H1 (cell line): ENCODE measurements at regions not wholly inside any gene's neighbourhood (a gene's known extent, or its start where the extent isn't known, plus 50 kb on each side); places are given as distances from the start of the nearest gene placed in this dataset.

ENCODE experiments used
- CTCF ChIA-PET: fragments of 300-600 bp; sonication (Branson Sonifier 250); formaldehyde crosslinking; loops from one replicate; lab custom pipeline; 2021; ENCODE audit not compliant: partially characterized antibody; lab: Charles Lee
- POLR2A ChIA-PET: fragments of 300-600 bp; sonication (Branson Sonifier 250); formaldehyde crosslinking; loops from one replicate; lab custom pipeline; 2021; ENCODE audit warnings: inconsistent platforms; ENCODE audit not compliant: partially characterized antibody; lab: Charles Lee
- DNase-seq, 2 experiments: peaks; one replicate each; pipeline versions ENCODE4 v3.0.0 to v3.0.0-alpha.2; 2010 to 2022; ENCODE audit warnings: low spot score in 2 of 2, low read depth in 1 of 2, mixed read lengths in 1 of 2
- FAIRE-seq: peaks from 2 replicates; lab custom pipeline; 2011; peaks lifted over from hg19 to GRCh38; lab: Jason Lieb, UNC
- H2AFZ ChIP-seq: 2 replicates; pipeline ENCODE4 v1.8.1; 2012; ENCODE audit warnings: low read length, inconsistent platforms
- H2AK5ac ChIP-seq: 2 replicates; pipeline ENCODE4 v1.6.1; 2013; ENCODE audit warnings: low read depth, low read length
- H2BK120ac ChIP-seq: replicated peaks from 2 replicates; pipeline ENCODE3; 2013; ENCODE audit warnings: low read depth, low read length, inconsistent platforms
- H2BK12ac ChIP-seq: 2 replicates; pipeline ENCODE4 v1.6.1; 2013; ENCODE audit warnings: low read depth, low read length
- H2BK15ac ChIP-seq: 2 replicates; pipeline ENCODE4 v1.6.1; 2013; ENCODE audit warnings: low read length
- H2BK20ac ChIP-seq: 2 replicates; pipeline ENCODE4 v1.6.1; 2013; ENCODE audit warnings: low read length
- H2BK5ac ChIP-seq: 2 replicates; pipeline ENCODE4 v1.6.1; 2013; ENCODE audit warnings: low read depth, low read length
- H3K14ac ChIP-seq: 2 replicates; pipeline ENCODE4 v1.6.1; 2013; ENCODE audit warnings: inconsistent platforms; ENCODE audit not compliant: insufficient read length
- H3K18ac ChIP-seq: 2 replicates; pipeline ENCODE4 v1.6.1; 2013; ENCODE audit warnings: low read length; ENCODE audit errors: extremely low read depth
- H3K23ac ChIP-seq: 2 replicates; pipeline ENCODE4 v1.6.1; 2013; ENCODE audit warnings: inconsistent platforms; ENCODE audit not compliant: insufficient read length
- H3K23me2 ChIP-seq: 2 replicates; pipeline ENCODE4 v1.6.1; 2013; ENCODE audit warnings: low read depth, low read length
- H3K27ac ChIP-seq: 2 replicates; pipeline ENCODE4 v1.6.1; 2011; ENCODE audit warnings: low read depth, low read length, inconsistent platforms
- H3K27me3 ChIP-seq, 4 experiments: replicated peaks in 1 of 4; 1 replicate in 1 of 4; 2 replicates in 3 of 4; pipeline versions ENCODE4 v1.6.1 to v1.8.1; 2011 to 2013; ENCODE audit warnings: low read length in 3 of 4, mild to moderate bottlenecking in 3 of 4, inconsistent platforms in 2 of 4, mixed read lengths in 2 of 4, moderate library complexity in 1 of 4; ENCODE audit not compliant: control insufficient read depth in 3 of 4, insufficient read depth in 3 of 4; ENCODE audit errors: extremely low read depth in 1 of 4
- H3K36me3 ChIP-seq, 4 experiments: 2 replicates each; pipeline versions ENCODE4 v1.6.1 to v1.8.1; 2011 to 2013; ENCODE audit warnings: mild to moderate bottlenecking in 4 of 4, low read length in 3 of 4, moderate library complexity in 2 of 4, control low read depth in 1 of 4, inconsistent platforms in 1 of 4; ENCODE audit not compliant: insufficient read depth in 4 of 4, control insufficient read depth in 2 of 4
- H3K4ac ChIP-seq: replicated peaks from 2 replicates; pipeline ENCODE3; 2013; ENCODE audit warnings: low read length, low read depth, mixed read lengths, inconsistent platforms; ENCODE audit not compliant: insufficient read length
- H3K4me1 ChIP-seq, 4 experiments: replicated peaks in 1 of 4; 1 replicate in 1 of 4; 2 replicates in 3 of 4; pipeline versions ENCODE4 v1.6.1 to v1.8.1; 2011 to 2013; ENCODE audit warnings: low read length in 3 of 4, inconsistent platforms in 2 of 4, mixed read lengths in 1 of 4; ENCODE audit not compliant: insufficient read depth in 4 of 4, control insufficient read depth in 3 of 4
- H3K4me2 ChIP-seq, 2 experiments: 2 replicates each; pipeline versions ENCODE4 v1.6.1 to v1.8.1; 2011 to 2013; ENCODE audit warnings: low read depth in 2 of 2, low read length in 2 of 2, control low read depth in 1 of 2, inconsistent platforms in 1 of 2, mild to moderate bottlenecking in 1 of 2; ENCODE audit not compliant: insufficient read depth in 1 of 2
- H3K4me3 ChIP-seq, 4 experiments: fragments of 200-600, 300-600 bp in 1 of 4; sonication (generic), shearing (Covaris generic), sonication (Bioruptor Twin) in 1 of 4; 2 replicates each; pipeline versions ENCODE4 v1.5.1 to v1.8.1; 2011 to 2016; ENCODE audit warnings: low read length in 4 of 4, low read depth in 3 of 4, control low read depth in 2 of 4, inconsistent platforms in 2 of 4, mild to moderate bottlenecking in 2 of 4, mixed read lengths in 1 of 4, moderate library complexity in 1 of 4; ENCODE audit not compliant: insufficient read depth in 2 of 4; ENCODE audit errors: extremely low read depth in 1 of 4
- H3K56ac ChIP-seq: replicated peaks from 2 replicates; pipeline ENCODE3; 2013; ENCODE audit warnings: low read depth, mild to moderate bottlenecking, mixed read lengths, low read length, inconsistent platforms; ENCODE audit not compliant: insufficient read length
- H3K79me1 ChIP-seq: 2 replicates; pipeline ENCODE4 v1.6.1; 2013; ENCODE audit warnings: low read depth, low read length, control low read depth
- H3K79me2 ChIP-seq, 2 experiments: 2 replicates each; pipeline versions ENCODE4 v1.6.1 to v1.8.1; 2012 to 2013; ENCODE audit warnings: low read length in 2 of 2, mild to moderate bottlenecking in 2 of 2, inconsistent platforms in 1 of 2; ENCODE audit not compliant: insufficient read depth in 2 of 2, control insufficient read depth in 1 of 2
- H3K9ac ChIP-seq, 4 experiments: replicated peaks in 1 of 4; 1 replicate in 1 of 4; 2 replicates in 3 of 4; pipeline versions ENCODE4 v1.6.1 to v1.8.1; 2011 to 2013; ENCODE audit warnings: low read depth in 3 of 4, low read length in 3 of 4, control low read depth in 2 of 4, mild to moderate bottlenecking in 2 of 4, moderate library complexity in 2 of 4, inconsistent platforms in 1 of 4; ENCODE audit errors: extremely low read depth in 1 of 4
- H3K9me3 ChIP-seq, 2 experiments: 2 replicates each; pipeline versions ENCODE4 v1.6.1 to v1.8.1; 2012 to 2013; ENCODE audit warnings: mild to moderate bottlenecking in 2 of 2, moderate library complexity in 2 of 2, control low read depth in 1 of 2, inconsistent platforms in 1 of 2, low read depth in 1 of 2, low read length in 1 of 2, mixed read lengths in 1 of 2; ENCODE audit not compliant: insufficient read depth in 2 of 2
- H4K20me1 ChIP-seq, 2 experiments: replicated peaks in 1 of 2; 2 replicates each; pipeline versions ENCODE3 to v1.8.1; 2011 to 2013; ENCODE audit warnings: inconsistent platforms in 2 of 2, low read length in 2 of 2, mild to moderate bottlenecking in 1 of 2; ENCODE audit not compliant: insufficient read depth in 2 of 2, control insufficient read depth in 1 of 2
- H4K5ac ChIP-seq: 2 replicates; pipeline ENCODE4 v1.6.1; 2013; ENCODE audit warnings: low read length, low read depth, mixed read lengths, inconsistent platforms; ENCODE audit not compliant: insufficient read length
- H4K8ac ChIP-seq: 2 replicates; pipeline ENCODE4 v1.8.0; 2013; ENCODE audit warnings: mild to moderate bottlenecking, moderate library complexity, low read length, inconsistent platforms; ENCODE audit not compliant: insufficient read depth; ENCODE audit errors: extremely low read depth
- H4K91ac ChIP-seq: replicated peaks from 2 replicates; pipeline ENCODE3; 2013; ENCODE audit warnings: low read length, mixed read lengths, inconsistent platforms; ENCODE audit not compliant: insufficient read length
- ATF2 ChIP-seq: IDR thresholded peaks from 2 replicates; pipeline ENCODE4 v1.6.1; 2012; ENCODE audit warnings: low read length, inconsistent platforms
- CEBPB ChIP-seq: IDR thresholded peaks from 2 replicates; pipeline ENCODE4 v1.6.1; 2012; ENCODE audit warnings: low read depth, low read length
- GABPA ChIP-seq: IDR thresholded peaks from 2 replicates; pipeline ENCODE4 v1.6.1; 2011; ENCODE audit warnings: mild to moderate bottlenecking, low read length, moderate library complexity, borderline replicate concordance; ENCODE audit not compliant: insufficient read depth
- MAFK ChIP-seq: IDR thresholded peaks from 2 replicates; pipeline ENCODE4 v1.6.1; 2012; ENCODE audit warnings: low read depth, mild to moderate bottlenecking, improper control_type of control experiment, low read length
- SIN3A ChIP-seq, 2 experiments: IDR thresholded peaks in 1 of 2; conservative IDR thresholded peaks in 1 of 2; 2 replicates each; pipeline ENCODE4 v1.6.1; 2011 to 2012; ENCODE audit warnings: low read length in 2 of 2, improper control_type of control experiment in 1 of 2, low read depth in 1 of 2, mild to moderate bottlenecking in 1 of 2
- SP1 ChIP-seq: IDR thresholded peaks from 2 replicates; pipeline ENCODE4 v1.6.1; 2011; ENCODE audit warnings: low read depth, low read length
- SUZ12 ChIP-seq: fragments of 200-600 bp; sonication (generic); IDR thresholded peaks from 2 replicates; pipeline ENCODE4 v1.6.1; 2012; ENCODE audit warnings: mild to moderate bottlenecking, inconsistent platforms, low read length, moderate library complexity, mixed read lengths
- ZNF274 ChIP-seq: IDR thresholded peaks from 2 replicates; pipeline ENCODE4 v1.7.0; 2012; ENCODE audit warnings: low read length, borderline replicate concordance; ENCODE audit errors: extremely low read depth
- WGBS, 2 experiments: shearing (Covaris generic) in 1 of 2; methylation state at CpG; one replicate each; pipeline versions ENCODE4 v1.1.6 to v1.1.7; 2013 to 2015; ENCODE audit warnings: low lambda C conversion rate in 2 of 2, mixed read lengths in 2 of 2, inconsistent platforms in 1 of 2, low coverage in 1 of 2, missing lambda C conversion rate in 1 of 2; ENCODE audit not compliant: insufficient replicate concordance in 2 of 2, insufficient coverage in 1 of 2, insufficient read length in 1 of 2; ENCODE audit errors: extremely low coverage in 1 of 2, missing lambda C conversion rate in 1 of 2; 5-methylcytosine and 5-hydroxymethylcytosine counted together

DNA sequence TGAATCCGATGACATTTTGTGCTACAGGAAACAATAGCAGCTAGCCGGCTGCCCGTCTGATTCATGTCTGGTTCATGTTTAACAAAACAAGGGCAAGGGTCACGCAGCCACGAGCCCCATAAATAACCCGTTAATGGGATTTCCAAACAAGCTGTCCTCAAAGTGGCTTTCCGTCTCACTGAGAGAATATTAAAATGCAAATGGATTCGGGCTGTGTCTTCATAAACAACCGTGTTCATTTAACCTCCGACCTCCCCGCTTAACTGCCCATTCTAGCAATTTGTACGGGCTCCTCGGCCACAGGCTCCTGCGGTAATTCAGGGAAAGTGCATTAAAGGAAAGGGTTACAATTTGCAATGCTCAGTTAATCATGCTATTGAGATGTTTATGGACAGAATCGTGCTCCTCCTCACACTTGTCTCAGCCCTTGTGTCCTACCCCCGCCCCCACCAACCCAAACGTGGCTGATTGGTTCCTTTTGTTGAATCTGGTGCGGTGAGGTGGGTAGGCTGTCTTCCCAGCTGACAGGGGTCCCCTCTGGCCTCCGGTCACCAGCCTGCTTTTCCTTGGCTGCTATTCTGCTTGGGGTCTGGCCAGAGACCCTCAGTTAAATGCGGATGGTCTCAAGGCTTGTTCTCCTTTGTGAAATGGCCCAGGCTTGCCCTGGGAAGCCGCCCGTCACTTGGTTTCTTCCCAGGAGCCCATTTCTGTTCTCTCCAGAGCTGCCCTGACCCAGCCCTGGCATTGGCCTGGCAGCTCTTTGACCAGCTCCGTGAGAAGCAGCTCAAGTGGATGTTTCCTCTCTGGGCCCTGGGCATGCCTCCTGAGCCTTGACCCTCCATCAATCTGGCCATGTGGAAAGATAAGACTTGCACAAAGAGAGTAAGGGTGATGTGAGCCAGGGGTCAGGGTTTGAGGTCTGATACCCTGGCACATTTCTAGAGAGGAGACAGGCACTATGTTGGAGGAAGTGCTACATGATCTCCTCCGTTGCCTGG, 200.7 kb upstream of the POU3F1 start:
- Histone ChIP-seq H3K79me2 (no peaks in the 10 kb centered on the region), H3K4me1 (peaks cover 3 to 24% (median 16%) of the 10 kb centered on the region in 4 experiments), H4K91ac (no peak overlapping the region), H3K4ac (peak overlapping the region; percentile 5), H3K79me1 (no peaks in the 10 kb centered on the region), H4K20me1 (no peaks in the 10 kb centered on the region), H3K14ac (no peak overlapping the region), H3K27me3 (no peaks in the 10 kb centered on the region; a peak in 1 of 7 replicates), H3K36me3 (no peaks in the 10 kb centered on the region), H2AFZ (no peak overlapping the region), H3K18ac (peak overlapping the region; percentile 32; the same call in 1 of the 2 replicates), H3K9me3 (no peaks in the 10 kb centered on the region), H4K8ac (no peak overlapping the region), H2BK20ac (peak overlapping the region; percentile 72; the same call in 1 of the 2 replicates), H2BK15ac (peak overlapping the region; percentile 81; the same call in 1 of the 2 replicates), H2BK120ac (peak overlapping the region; percentile 33), H3K9ac (no peak overlapping the region), H2AK5ac (0 out of 2 replicates have a peak overlapping the region, but pooled peaks have one; percentile 53), H3K27ac (no peak overlapping the region), H3K23ac (no peak overlapping the region), H3K23me2 (no peaks in the 10 kb centered on the region), H3K4me2 (no peak overlapping the region), H4K5ac (no peak overlapping the region), H2BK12ac (peak overlapping the region; percentile 50; the same call in 1 of the 2 replicates), H2BK5ac (peak overlapping the region; percentile 24; the same call in 1 of the 2 replicates), H3K56ac (no peak overlapping the region), H3K4me3 (no peak overlapping the region)
- no peak for FAIRE-seq
- POLR2A ChIA-PET: interaction anchor here (0.6 to 1.8 kb wide), 3 partner anchors 15 to 254 kb away, joined by 3 to 5 read pairs (median 3); no protein-coding TSS in a partner anchor
- DNase-seq: no peak
- WGBS, 2 experiments: 84% methylated on average over 24 of the region's 24 CpGs; no CpG with 5 or more reads in 1 of the 2 experiments
- CTCF ChIA-PET: interaction anchor here (0.6 to 1.8 kb wide), 6 partner anchors 8 to 209 kb away, joined by 3 to 5 read pairs (median 3); no protein-coding TSS in a partner anchor
- no peak for TF ChIP-seq ZNF274
- no peak for TF ChIP-seq CEBPB
- no peak for TF ChIP-seq SIN3A (conservative IDR thresholded peaks at IDR 0.05 in 1 of 2, IDR thresholded peaks at IDR 0.05 in 1 of 2; ENCODE audit: low read depth in 1 of 2, low read length in 2 of 2)
- TF ChIP-seq MAFK: no peak
- TF ChIP-seq GABPA: no peak
- no peak for TF ChIP-seq ATF2
- no peak for TF ChIP-seq SP1
- TF ChIP-seq SUZ12: no peak
